Stomach (tissue), 8 donors: ENCODE measurements at regions not wholly inside any gene's neighbourhood (a gene's known extent, or its start where the extent isn't known, plus 50 kb on each side); places are given as distances from the start of the nearest gene placed in this dataset.

Experiments
- DNase-seq, 2 donors: peaks; one replicate each; pipeline versions ENCODE4 v3.0.0 to v3.0.0-alpha.2; 2013 to 2019
- H3K27ac ChIP-seq, 5 donors: fragments of 200-600 bp in 4 of 5; sonication (generic) in 4 of 5; one replicate each; pipeline ENCODE4 v1.5.1; 2013 to 2019; ENCODE audit warnings: mild to moderate bottlenecking in 1 of 5, moderate library complexity in 1 of 5
- H3K27me3 ChIP-seq, 3 donors: fragments of 200-600 bp; sonication (generic); one replicate each; pipeline ENCODE4 v1.5.1; 2017 to 2019; ENCODE audit warnings: mixed run types in 1 of 3
- H3K36me3 ChIP-seq, 4 donors: fragments of 200-600 bp; sonication (generic); 1 replicate in 3 of 4; 2 replicates in 1 of 4; pipeline ENCODE4 v1.5.1; 2016 to 2019
- H3K4me1 ChIP-seq, 4 donors: fragments of 200-600 bp; sonication (generic); one replicate each; pipeline ENCODE4 v1.5.1; 2016 to 2019
- H3K4me3 ChIP-seq, 4 donors: fragments of 200-600 bp; sonication (generic) in 3 of 4; one replicate each; pipeline ENCODE4 v1.5.1; 2016 to 2019; ENCODE audit warnings: mild to moderate bottlenecking in 1 of 4
- H3K9me3 ChIP-seq, 4 donors: fragments of 200-600 bp; sonication (generic); one replicate each; pipeline ENCODE4 v1.5.1; 2016 to 2019
- CTCF ChIP-seq, 7 experiments: fragments of 450-650 bp in 4 of 7; fragments of 200-600 bp in 3 of 7; sonication (generic) in 3 of 7; IDR thresholded peaks; one replicate each; pipeline ENCODE4 v1.5.1; 2016 to 2019; ENCODE audit warnings: antibody characterized with exemption in 7 of 7, control low read depth in 2 of 7, mild to moderate bottlenecking in 1 of 7
- EP300 ChIP-seq: sonication (generic); formaldehyde crosslinking; IDR thresholded peaks from one replicate; pipeline ENCODE4 v1.6.1; 2017; ENCODE audit warnings: antibody characterized with exemption
- POLR2A ChIP-seq, 4 donors: fragments of 450-650 bp; IDR thresholded peaks; one replicate each; pipeline ENCODE4 v1.6.1; 2016; ENCODE audit warnings: antibody characterized with exemption in 4 of 4, control low read depth in 2 of 4, mild to moderate bottlenecking in 1 of 4, moderate library complexity in 1 of 4
- POLR2AphosphoS5 ChIP-seq, 3 donors: sonication (generic); formaldehyde crosslinking; IDR thresholded peaks; one replicate each; pipeline ENCODE4 v1.6.1; 2016; ENCODE audit warnings: antibody characterized with exemption in 3 of 3
- WGBS, 5 donors: extraction: QIAGEN DNeasy Blood & Tissue Kit in 3 of 5; methylation state at CpG; one replicate each; pipeline versions ENCODE4 v1.1.5 to v1.1.7; 2013 to 2018; 5-methylcytosine and 5-hydroxymethylcytosine counted together
- intact Hi-C: fragments of 100-400 bp; cut with DNase I; formaldehyde crosslinking; loops from one replicate; pipeline ENCODE4 v1.15.1; 2023; ENCODE audit warnings: low total_unique reads
- donor health status: healthy with polysubstance abuse.
- donor health status: Bipolar disorder and iron deficiency.
- donor health status: healthy.

DNA sequence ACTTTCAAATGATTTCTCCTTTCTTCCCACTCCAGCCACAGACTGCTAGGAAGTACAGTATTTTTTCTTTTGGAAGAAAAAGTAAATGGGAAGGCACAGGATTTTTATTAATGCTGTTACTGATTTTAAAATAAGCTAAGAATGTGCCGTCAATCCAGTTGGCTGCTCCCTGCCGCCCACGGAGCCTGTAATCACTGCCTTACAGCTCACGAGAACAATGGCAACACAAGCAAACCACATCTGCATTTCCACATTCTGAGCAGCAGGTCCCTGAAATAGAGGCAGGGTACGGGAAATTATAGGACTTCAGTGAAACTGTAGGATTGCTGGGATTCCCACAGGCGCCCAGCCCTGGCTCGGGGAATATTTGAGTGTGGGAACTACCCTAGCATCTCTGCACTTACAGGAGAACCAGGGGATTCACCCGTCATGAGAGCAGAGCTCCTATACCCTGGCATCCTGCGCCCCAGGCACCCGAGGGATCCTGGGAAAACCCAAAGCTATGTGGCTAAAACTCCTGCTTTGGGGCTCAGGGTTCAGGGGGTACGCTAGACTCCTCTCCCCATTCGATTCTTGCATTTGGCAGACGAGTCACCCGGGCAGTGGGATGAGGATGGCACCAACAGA, 72.9 kb upstream of the TNS3 start:
- H3K9me3 ChIP-seq = no peaks in the 10 kb centered on the region
- H3K4me3 ChIP-seq = no peak overlapping the region
- DNase-seq = no peak
- peaks cover 0 to 4% (median 0%) of the 10 kb centered on the region in 4 donors for H3K4me1 ChIP-seq
- H3K27me3 ChIP-seq = no peaks in the 10 kb centered on the region
- no peak for TF ChIP-seq EP300
- TF ChIP-seq POLR2A (IDR thresholded peaks at IDR 0.05) = no peak
- no peak for TF ChIP-seq CTCF (IDR thresholded peaks at IDR 0.05)
- TF ChIP-seq POLR2AphosphoS5 (IDR thresholded peaks at IDR 0.05) = no peak
- no peaks in the 10 kb centered on the region for H3K36me3 ChIP-seq
- WGBS, 5 donors = 85 to 90% (median 86%) methylated on average over 13 to 14 of the region's 14 CpGs
- H3K27ac ChIP-seq = no peak overlapping the region
- intact Hi-C loops = no loop called here

DNA sequence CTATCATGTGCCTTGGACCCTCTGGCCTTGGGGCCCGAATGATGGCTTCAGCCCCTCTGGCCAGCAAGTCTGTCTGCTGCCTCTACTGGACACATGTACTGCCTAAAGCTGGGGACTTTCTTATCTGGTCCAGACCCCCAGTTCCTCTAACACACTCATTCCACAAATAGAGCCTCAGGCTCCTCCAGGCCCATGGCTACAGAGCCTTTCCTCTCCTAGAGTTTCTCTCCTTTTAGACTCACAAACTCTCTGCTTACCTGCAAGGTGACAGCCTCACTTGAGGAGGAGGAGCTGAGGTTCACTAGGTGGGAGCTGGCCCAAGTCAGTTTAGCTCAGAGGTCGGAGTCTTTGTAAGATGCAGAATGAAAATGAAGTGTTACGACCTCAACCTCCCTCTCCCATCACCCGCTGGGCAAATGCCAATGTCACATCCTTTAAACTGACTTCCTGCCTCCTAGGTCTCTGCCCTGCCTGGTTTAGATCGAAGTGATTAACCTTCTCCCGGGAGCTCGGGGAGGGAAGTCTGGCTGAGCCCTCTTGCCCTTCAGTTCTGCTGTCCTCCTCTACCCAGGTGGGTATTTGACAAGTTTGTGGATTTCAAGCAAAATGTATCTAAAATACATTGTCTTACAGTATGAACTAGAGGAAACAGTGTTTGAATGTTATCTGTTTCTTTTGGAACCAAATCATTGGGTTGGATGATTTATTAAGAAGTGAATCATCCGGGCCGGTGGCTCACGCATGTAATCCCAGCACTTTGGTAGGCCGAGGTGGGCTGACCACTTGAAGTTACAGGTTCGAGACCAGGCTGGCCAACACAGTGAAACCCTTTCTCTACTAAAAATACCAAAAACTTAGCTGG, 71.9 kb upstream of the TNS3 start:
- H3K36me3 ChIP-seq = no peaks in the 10 kb centered on the region
- WGBS, 5 donors = 41 to 56% (median 53%) methylated on average over 12 of the region's 12 CpGs

DNA sequence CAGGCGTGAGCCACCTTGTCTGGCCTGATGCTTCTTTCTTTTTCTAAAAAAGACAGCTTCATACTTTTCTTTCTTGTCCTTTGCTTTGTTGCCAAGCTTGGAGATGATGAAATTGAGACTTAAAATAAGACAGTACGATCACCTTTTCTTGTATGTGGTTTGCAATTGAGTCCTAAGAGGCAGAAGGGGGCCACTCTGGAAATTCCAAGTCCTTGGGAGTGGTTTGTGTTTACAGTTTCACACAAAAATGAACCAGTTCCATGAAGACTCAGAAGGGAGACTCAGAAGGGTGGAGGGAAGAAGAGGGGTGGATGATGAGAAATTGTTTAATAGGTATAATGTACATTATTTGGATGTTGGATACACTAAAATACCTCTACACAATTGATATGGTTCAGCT, 70.7 kb upstream of the TNS3 start:
- DNase-seq = no peak
- 91 to 100% (median 94%) methylated on average over 2 of the region's 2 CpGs for WGBS, 5 donors

More for the DNA sequence above, 71.9 kb upstream of the TNS3 start:
- intact Hi-C loops = no loop called here
- no peak for DNase-seq
- H3K27ac ChIP-seq = no peak overlapping the region
- peaks cover 0 to 4% (median 0%) of the 10 kb centered on the region in 4 donors for H3K4me1 ChIP-seq
- H3K9me3 ChIP-seq = no peaks in the 10 kb centered on the region
- TF ChIP-seq POLR2AphosphoS5 (IDR thresholded peaks at IDR 0.05) (no peak), EP300 (no peak), CTCF (IDR thresholded peaks at IDR 0.05) (no peak), POLR2A (IDR thresholded peaks at IDR 0.05) (no peak)
- no peak overlapping the region for H3K4me3 ChIP-seq
- no peaks in the 10 kb centered on the region for H3K27me3 ChIP-seq

More for the DNA sequence above, 70.7 kb upstream of the TNS3 start:
- Histone ChIP-seq H3K4me1 (peaks cover 0 to 4% (median 1%) of the 10 kb centered on the region in 4 donors), H3K27me3 (no peaks in the 10 kb centered on the region), H3K4me3 (no peak overlapping the region), H3K36me3 (no peaks in the 10 kb centered on the region), H3K27ac (no peak overlapping the region), H3K9me3 (no peaks in the 10 kb centered on the region)
- intact Hi-C loops = no loop called here
- no peak for TF ChIP-seq POLR2A (IDR thresholded peaks at IDR 0.05)
- no peak for TF ChIP-seq CTCF (IDR thresholded peaks at IDR 0.05)
- TF ChIP-seq EP300 = no peak
- TF ChIP-seq POLR2AphosphoS5 (IDR thresholded peaks at IDR 0.05) = no peak
